GM23338 (cell line): ENCODE measurements at regions not wholly inside any gene's neighbourhood (a gene's known extent, or its start where the extent isn't known, plus 50 kb on each side); places are given as distances from the start of the nearest gene placed in this dataset.

Experiments used
- ATAC-seq: fragments of 200-7000 bp; cut with Tn5 transposase; 3 replicates; pipeline ENCODE4 v1.9.1; 2020
- DNase-seq: peaks from one replicate; pipeline ENCODE4 v3.0.0-alpha.2; 2015; ENCODE audit warnings: low spot score
- H2AFZ ChIP-seq: fragments of 200-600 bp; sonication (generic); 2 replicates; pipeline ENCODE4 v1.8.0; 2016; ENCODE audit warnings: antibody characterized with exemption, mild to moderate bottlenecking, moderate library complexity
- H3F3A ChIP-seq: fragments of 200-600 bp; sonication (generic); replicated peaks from 2 replicates; pipeline ENCODE4 v1.8.0; 2017; ENCODE audit warnings: antibody characterized with exemption, mixed run types, low read depth
- H3K27ac ChIP-seq: fragments of 200-600 bp; sonication (generic); 2 replicates; pipeline ENCODE4 v1.6.1; 2016; ENCODE audit warnings: low read depth
- H3K27me3 ChIP-seq: fragments of 200-600 bp; sonication (generic); 2 replicates; pipeline ENCODE4 v1.8.0; 2016; ENCODE audit warnings: mild to moderate bottlenecking, mixed run types, moderate library complexity; ENCODE audit not compliant: insufficient read depth
- H3K36me3 ChIP-seq: fragments of 200-600 bp; sonication (generic); 2 replicates; pipeline ENCODE4 v1.8.0; 2016; ENCODE audit warnings: mild to moderate bottlenecking; ENCODE audit not compliant: insufficient read depth
- H3K4me1 ChIP-seq: fragments of 200-600 bp; sonication (generic); 2 replicates; pipeline ENCODE4 v1.8.0; 2016; ENCODE audit warnings: mild to moderate bottlenecking, moderate library complexity; ENCODE audit not compliant: insufficient read depth
- H3K4me2 ChIP-seq: fragments of 200-600 bp; sonication (generic); 2 replicates; pipeline ENCODE4 v1.7.1; 2017; ENCODE audit warnings: mixed run types
- H3K4me3 ChIP-seq: fragments of 200-600 bp; sonication (generic); 2 replicates; pipeline ENCODE4 v1.6.1; 2016; ENCODE audit warnings: mixed run types
- H3K79me2 ChIP-seq: fragments of 200-600 bp; sonication (generic); replicated peaks from 2 replicates; pipeline ENCODE4 v1.8.0; 2017; ENCODE audit warnings: mild to moderate bottlenecking; ENCODE audit not compliant: insufficient read depth
- H3K9me2 ChIP-seq: fragments of 200-600 bp; sonication (generic); 2 replicates; pipeline ENCODE4 v1.8.0; 2017; ENCODE audit not compliant: insufficient read depth
- H4K20me1 ChIP-seq: fragments of 200-600 bp; sonication (generic); replicated peaks from 2 replicates; pipeline ENCODE4 v1.8.0; 2017; ENCODE audit warnings: mild to moderate bottlenecking; ENCODE audit not compliant: insufficient read depth
- H3K27ac Mint-ChIP-seq: 2 replicates; pipeline ENCODE4 v1.8.0; 2020; ENCODE audit warnings: inconsistent platforms, mild to moderate bottlenecking, moderate library complexity, mixed read lengths
- H3K27me3 Mint-ChIP-seq: 3 replicates; pipeline ENCODE4 v1.8.0; 2022; ENCODE audit warnings: low read depth, mild to moderate bottlenecking, moderate library complexity, mixed read lengths, inconsistent platforms; ENCODE audit not compliant: insufficient read depth, poor library complexity
- H3K36me3 Mint-ChIP-seq: 3 replicates; pipeline ENCODE4 v1.8.0; 2021; ENCODE audit warnings: low read depth, mild to moderate bottlenecking, inconsistent platforms, moderate library complexity, mixed read lengths
- H3K4me1 Mint-ChIP-seq: 3 replicates; pipeline ENCODE4 v1.8.0; 2020; ENCODE audit warnings: mild to moderate bottlenecking, inconsistent platforms, mixed read lengths
- H3K4me3 Mint-ChIP-seq: 3 replicates; pipeline ENCODE4 v1.8.0; 2021; ENCODE audit warnings: moderate library complexity, mild to moderate bottlenecking, inconsistent platforms, mixed read lengths
- H3K9me3 Mint-ChIP-seq: 3 replicates; pipeline ENCODE4 v1.8.0; 2020; ENCODE audit warnings: moderate library complexity, mild to moderate bottlenecking, inconsistent platforms, mixed read lengths
- CREB1 ChIP-seq: fragments of 250-450 bp; sonication (Bioruptor Pico); IDR thresholded peaks from 2 replicates; pipeline ENCODE4 v1.5.0; 2020; ENCODE audit warnings: low read depth, mild to moderate bottlenecking, moderate library complexity
- CTCF ChIP-seq, 2 experiments: fragments of 200-600 bp in 1 of 2; sonication (generic) in 1 of 2; conservative IDR thresholded peaks; 2 replicates each; pipeline versions ENCODE4 v1.5.1 to v1.6.1; 2016 to 2017; ENCODE audit warnings: antibody characterized with exemption in 2 of 2, low read depth in 2 of 2, mild to moderate bottlenecking in 2 of 2, moderate library complexity in 1 of 2
- EZH2 ChIP-seq: fragments of 200-600 bp; sonication (generic); IDR thresholded peaks from one replicate; pipeline ENCODE4 v1.8.0; 2017; ENCODE audit warnings: antibody characterized with exemption, mild to moderate bottlenecking, low read depth; ENCODE audit not compliant: unreplicated experiment
- EZH2phosphoT487 ChIP-seq: fragments of 200-600 bp; sonication (generic); IDR thresholded peaks from one replicate; pipeline ENCODE4 v1.8.1; 2018; ENCODE audit warnings: antibody characterized with exemption; ENCODE audit not compliant: unreplicated experiment
- JUNB ChIP-seq: IDR thresholded peaks from one replicate; pipeline ENCODE4 v1.6.1; 2016; ENCODE audit warnings: antibody characterized with exemption; ENCODE audit not compliant: unreplicated experiment
- NANOG ChIP-seq: IDR thresholded peaks from 2 replicates; pipeline ENCODE4 v1.6.1; 2016; ENCODE audit warnings: antibody characterized with exemption, borderline replicate concordance
- POLR2AphosphoS5 ChIP-seq: IDR thresholded peaks from 2 replicates; pipeline ENCODE4 v1.6.1; 2016; ENCODE audit warnings: antibody characterized with exemption, low read depth
- STAT1 ChIP-seq: IDR thresholded peaks from one replicate; pipeline ENCODE4 v1.6.1; 2016; ENCODE audit warnings: antibody characterized with exemption; ENCODE audit not compliant: unreplicated experiment
- ZNF114 ChIP-seq: fragments of 250-450 bp; sonication (Bioruptor Pico); IDR thresholded peaks from 2 replicates; pipeline ENCODE4 v1.5.0; 2020; ENCODE audit warnings: mild to moderate bottlenecking, moderate library complexity
- ZNF331 ChIP-seq: fragments of 250-450 bp; sonication (Bioruptor Pico); IDR thresholded peaks from 2 replicates; pipeline ENCODE4 v1.5.0; 2020; ENCODE audit warnings: low read depth, mild to moderate bottlenecking, moderate library complexity
- ZNF462 ChIP-seq: fragments of 250-450 bp; sonication (Bioruptor Pico); IDR thresholded peaks from 2 replicates; pipeline ENCODE4 v1.5.0; 2020; ENCODE audit warnings: mild to moderate bottlenecking, moderate library complexity
- TF ChIP-seq, protein P1 (sequence below): IDR thresholded peaks from 2 replicates; pipeline ENCODE4 v1.6.1; 2016; ENCODE audit warnings: antibody characterized with exemption

DNA sequence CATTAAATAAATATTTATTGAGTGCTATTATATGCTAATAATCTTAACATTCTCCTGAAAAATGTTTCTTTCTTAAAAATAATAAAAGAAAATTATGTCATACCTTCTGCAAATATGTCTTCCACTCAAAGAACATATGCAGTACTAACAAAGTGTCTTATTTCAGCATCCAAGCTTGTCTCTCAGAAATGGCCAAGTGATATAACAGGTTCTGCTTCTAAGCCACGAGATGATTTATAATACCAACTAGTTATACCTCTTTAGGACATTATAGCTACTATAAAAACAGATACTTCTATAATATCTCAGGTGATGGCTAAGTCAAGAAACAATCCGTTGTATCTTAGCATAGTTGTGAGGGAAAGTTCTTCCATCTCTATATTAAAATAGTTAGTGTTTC lies 128.1 kb upstream of the ARID2 start (continued):
- TF ChIP-seq EZH2phosphoT487: no peak
- no peak for TF ChIP-seq EZH2
- TF ChIP-seq CREB1: no peak
- TF ChIP-seq ZNF114: no peak
- no peak for TF ChIP-seq JUNB
- no peak for TF ChIP-seq NANOG
- TF ChIP-seq, protein P1, sequence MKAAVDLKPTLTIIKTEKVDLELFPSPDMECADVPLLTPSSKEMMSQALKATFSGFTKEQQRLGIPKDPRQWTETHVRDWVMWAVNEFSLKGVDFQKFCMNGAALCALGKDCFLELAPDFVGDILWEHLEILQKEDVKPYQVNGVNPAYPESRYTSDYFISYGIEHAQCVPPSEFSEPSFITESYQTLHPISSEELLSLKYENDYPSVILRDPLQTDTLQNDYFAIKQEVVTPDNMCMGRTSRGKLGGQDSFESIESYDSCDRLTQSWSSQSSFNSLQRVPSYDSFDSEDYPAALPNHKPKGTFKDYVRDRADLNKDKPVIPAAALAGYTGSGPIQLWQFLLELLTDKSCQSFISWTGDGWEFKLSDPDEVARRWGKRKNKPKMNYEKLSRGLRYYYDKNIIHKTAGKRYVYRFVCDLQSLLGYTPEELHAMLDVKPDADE: no peak
- no peak for TF ChIP-seq STAT1
- no peak for TF ChIP-seq POLR2AphosphoS5

- Histone ChIP-seq H3K27me3 (no peaks in the 10 kb centered on the region), H3K79me2 (no peaks in the 10 kb centered on the region), H4K20me1 (no peaks in the 10 kb centered on the region), H3F3A (no peaks in the 10 kb centered on the region), H2AFZ (no peak overlapping the region), H3K9me2 (0 out of 2 replicates have a peak, but pooled peaks cover 3% of the 10 kb centered on the region), H3K4me1 (no peaks in the 10 kb centered on the region), H3K4me3 (no peak overlapping the region), H3K4me2 (no peak overlapping the region), H3K27ac (no peak overlapping the region), H3K36me3 (no peaks in the 10 kb centered on the region)
- Mint-ChIP-seq H3K4me3 (no peak overlapping the region), H3K4me1 (no peaks in the 10 kb centered on the region), H3K27me3 (no peaks in the 10 kb centered on the region), H3K36me3 (peaks cover 4% of the 10 kb centered on the region; the same call in 1 of the 3 replicates), H3K27ac (no peak overlapping the region), H3K9me3 (peaks cover 4% of the 10 kb centered on the region; the same call in 2 of the 3 replicates)
- DNase-seq (no peak), ATAC-seq (no peak)
- TF ChIP-seq ZNF331 (CRISPR knock-in tag): no peak
- no peak for TF ChIP-seq CTCF (conservative IDR thresholded peaks at IDR 0.05; ENCODE audit: low read depth in 2 of 2)
- TF ChIP-seq, protein P1: no peak
- TF ChIP-seq POLR2AphosphoS5: no peak
- no peak for TF ChIP-seq ZNF462
- no peak for TF ChIP-seq ZNF114
- no peak for TF ChIP-seq EZH2phosphoT487
- TF ChIP-seq STAT1: no peak
- TF ChIP-seq JUNB: no peak
- no peak for TF ChIP-seq NANOG
Observed at GRCh38 chr12:45601888-45602287, 127.6 kb upstream of the ARID2 start.
